ENCODE measurements at regions not wholly inside any gene's neighbourhood (a gene's known extent, or its start where the extent isn't known, plus 50 kb on each side); places are given as distances from the start of the nearest gene placed in this dataset.

DNA sequence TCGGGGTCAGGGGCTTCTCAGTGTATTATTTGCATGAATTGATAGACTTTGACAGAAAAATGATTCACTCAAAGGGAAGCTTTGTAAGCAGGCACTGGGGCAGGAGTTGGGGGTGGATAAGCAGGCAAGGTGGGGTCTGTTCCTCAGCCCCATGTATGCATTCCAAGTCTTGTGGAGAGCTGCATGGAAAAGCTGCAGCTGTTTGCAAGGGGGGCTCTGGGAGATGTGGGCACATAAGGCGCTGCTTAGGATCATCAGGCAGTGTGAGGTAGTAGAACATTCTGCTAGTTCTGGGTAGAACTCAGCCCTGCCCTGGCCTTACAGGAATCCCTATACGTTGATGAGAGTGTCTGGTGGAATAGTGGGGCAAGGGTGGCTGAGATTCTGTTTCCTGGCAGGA lies 154.2 kb upstream of the LRIG1 start:
- 60 to 65% methylated on average over 3 of the region's 3 CpGs for WGBS, 2 donors
- Histone ChIP-seq H3K4me1 (peaks cover 0 to 8% (median 0%) of the 10 kb centered on the region in 3 donors), H3K27ac (no peak overlapping the region), H3K36me3 (no peaks in the 10 kb centered on the region), H3K9me3 (no peaks in the 10 kb centered on the region), H3K4me3 (no peak overlapping the region), H3K27me3 (no peaks in the 10 kb centered on the region)
- DNase-seq, result no peak
- intact Hi-C loops (cut with DNase I), result no loop called here
- TF ChIP-seq, protein P1, sequence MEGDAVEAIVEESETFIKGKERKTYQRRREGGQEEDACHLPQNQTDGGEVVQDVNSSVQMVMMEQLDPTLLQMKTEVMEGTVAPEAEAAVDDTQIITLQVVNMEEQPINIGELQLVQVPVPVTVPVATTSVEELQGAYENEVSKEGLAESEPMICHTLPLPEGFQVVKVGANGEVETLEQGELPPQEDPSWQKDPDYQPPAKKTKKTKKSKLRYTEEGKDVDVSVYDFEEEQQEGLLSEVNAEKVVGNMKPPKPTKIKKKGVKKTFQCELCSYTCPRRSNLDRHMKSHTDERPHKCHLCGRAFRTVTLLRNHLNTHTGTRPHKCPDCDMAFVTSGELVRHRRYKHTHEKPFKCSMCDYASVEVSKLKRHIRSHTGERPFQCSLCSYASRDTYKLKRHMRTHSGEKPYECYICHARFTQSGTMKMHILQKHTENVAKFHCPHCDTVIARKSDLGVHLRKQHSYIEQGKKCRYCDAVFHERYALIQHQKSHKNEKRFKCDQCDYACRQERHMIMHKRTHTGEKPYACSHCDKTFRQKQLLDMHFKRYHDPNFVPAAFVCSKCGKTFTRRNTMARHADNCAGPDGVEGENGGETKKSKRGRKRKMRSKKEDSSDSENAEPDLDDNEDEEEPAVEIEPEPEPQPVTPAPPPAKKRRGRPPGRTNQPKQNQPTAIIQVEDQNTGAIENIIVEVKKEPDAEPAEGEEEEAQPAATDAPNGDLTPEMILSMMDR (IDR thresholded peaks at IDR 0.05), result no peak
- no peak for TF ChIP-seq POLR2A (IDR thresholded peaks at IDR 0.05)

DNA sequence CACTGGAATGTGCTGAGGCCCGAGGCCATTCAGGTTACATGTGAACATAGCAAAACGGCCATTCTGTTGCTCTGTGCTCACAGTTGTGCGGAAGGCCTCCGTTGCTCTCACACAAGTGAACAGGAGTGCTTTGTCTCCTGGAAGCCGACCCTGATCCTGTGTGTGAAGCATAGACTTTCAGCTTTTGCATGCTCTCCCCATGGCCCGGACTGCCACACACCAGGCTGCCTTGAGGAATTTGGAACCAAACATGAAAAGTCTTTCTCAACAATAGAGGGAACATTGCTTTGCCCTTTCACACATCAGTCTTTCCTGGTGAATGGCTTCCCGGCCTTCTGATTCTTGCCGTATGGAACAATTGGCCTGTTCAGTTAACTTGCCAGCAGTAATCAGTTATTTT lies 154.8 kb upstream of the LRIG1 start:
- intact Hi-C loops (cut with DNase I), result no loop called here
- WGBS, 2 donors, result 59 to 71% methylated on average over 8 of the region's 8 CpGs
- Histone ChIP-seq H3K9me3 (no peaks in the 10 kb centered on the region), H3K27ac (no peak overlapping the region), H3K4me1 (peaks cover 0 to 8% (median 0%) of the 10 kb centered on the region in 3 donors), H3K4me3 (no peak overlapping the region), H3K36me3 (no peaks in the 10 kb centered on the region), H3K27me3 (no peaks in the 10 kb centered on the region)
- TF ChIP-seq POLR2A (IDR thresholded peaks at IDR 0.05), result no peak
- TF ChIP-seq, protein P1 (IDR thresholded peaks at IDR 0.05), result no peak
- DNase-seq, result no peak

DNA sequence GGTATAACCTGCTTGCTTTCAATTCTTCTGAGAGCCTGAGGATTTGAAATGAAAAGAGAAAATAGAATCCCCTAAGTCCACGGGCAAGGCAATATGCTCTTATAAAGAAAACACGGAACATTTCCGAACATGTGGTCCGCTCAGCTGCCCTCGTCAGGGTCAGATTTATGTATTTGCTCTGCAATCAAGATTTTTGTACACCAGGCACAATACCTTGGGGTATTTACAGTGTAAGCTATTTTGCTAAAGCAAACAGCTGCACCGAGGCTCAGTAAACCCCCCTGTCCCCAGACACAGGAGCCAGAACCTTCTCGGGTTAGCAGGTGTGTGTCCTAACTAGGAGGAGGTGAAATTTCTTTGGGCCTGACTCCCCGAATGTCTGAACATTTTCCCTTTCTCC lies 155.8 kb upstream of the LRIG1 start:
- Histone ChIP-seq H3K4me3 (no peak overlapping the region), H3K9me3 (no peaks in the 10 kb centered on the region), H3K4me1 (peaks cover 0 to 8% (median 0%) of the 10 kb centered on the region in 3 donors), H3K27ac (no peak overlapping the region), H3K27me3 (no peaks in the 10 kb centered on the region), H3K36me3 (no peaks in the 10 kb centered on the region)
- 75 to 86% methylated on average over 8 of the region's 8 CpGs for WGBS, 2 donors
- intact Hi-C loops (cut with DNase I), result no loop called here
- no peak for TF ChIP-seq POLR2A (IDR thresholded peaks at IDR 0.05)
- TF ChIP-seq, protein P1 (IDR thresholded peaks at IDR 0.05), result no peak
- no peak for DNase-seq

DNA sequence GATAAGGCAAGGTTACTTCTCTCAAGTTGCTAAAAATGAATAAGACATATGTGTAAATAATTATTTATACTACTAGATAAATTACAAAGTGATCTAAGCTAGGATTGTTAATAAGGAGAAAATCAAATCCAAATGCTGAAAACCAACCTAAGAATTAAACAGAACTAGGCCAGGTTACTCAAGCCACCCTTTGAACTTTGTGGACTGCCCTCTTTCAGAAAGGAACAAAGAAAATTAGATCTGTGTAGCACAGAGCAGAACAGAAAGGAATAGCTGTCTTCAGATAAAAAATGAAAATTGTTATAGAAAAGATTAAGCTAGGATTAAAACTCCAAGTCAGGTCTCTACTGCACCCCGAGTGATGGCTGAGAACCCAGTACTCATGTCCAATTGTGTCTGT lies 158.2 kb upstream of the LRIG1 start:
- Histone ChIP-seq H3K27me3 (no peaks in the 10 kb centered on the region), H3K27ac (no peak overlapping the region), H3K9me3 (no peaks in the 10 kb centered on the region), H3K4me3 (no peak overlapping the region), H3K4me1 (peaks cover 0 to 2% (median 0%) of the 10 kb centered on the region in 3 donors), H3K36me3 (no peaks in the 10 kb centered on the region)
- no peak for DNase-seq
- TF ChIP-seq, protein P1 (IDR thresholded peaks at IDR 0.05), result no peak
- TF ChIP-seq POLR2A (IDR thresholded peaks at IDR 0.05), result no peak
- intact Hi-C loops (cut with DNase I), result no loop called here
- whole genome bisulfite sequencing, 2 donors, result 45 to 56% methylated on average over 1 of the region's 1 CpG

DNA sequence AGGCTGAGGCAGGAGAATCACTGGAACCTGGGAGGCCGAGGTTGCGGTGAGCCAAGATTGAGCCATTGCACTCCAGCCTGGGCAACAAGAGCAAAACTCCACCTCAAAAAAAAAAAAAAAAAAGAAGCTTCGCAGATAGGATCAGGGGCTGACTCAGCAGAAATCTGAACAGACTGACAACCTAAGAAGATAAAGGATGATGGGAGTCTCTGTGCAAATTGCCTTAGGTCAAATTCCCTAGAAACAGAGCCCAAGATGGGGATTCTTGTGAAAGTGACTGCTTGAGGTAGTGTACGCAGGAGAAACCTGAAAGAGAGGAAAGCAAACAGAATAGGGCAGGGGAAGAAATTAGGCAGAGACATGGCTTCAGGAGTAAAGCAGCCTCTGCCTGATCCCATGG lies 160.8 kb upstream of the LRIG1 start:
- intact Hi-C loops (cut with DNase I), result no loop called here
- no peak for TF ChIP-seq POLR2A (IDR thresholded peaks at IDR 0.05)
- Histone ChIP-seq H3K4me3 (no peak overlapping the region), H3K36me3 (no peaks in the 10 kb centered on the region), H3K9me3 (no peaks in the 10 kb centered on the region), H3K27me3 (no peaks in the 10 kb centered on the region), H3K4me1 (no peaks in the 10 kb centered on the region), H3K27ac (no peak overlapping the region)
- DNase-seq, result no peak
- WGBS, 2 donors, result 72 to 83% methylated on average over 2 to 4 of the region's 4 CpGs

DNA sequence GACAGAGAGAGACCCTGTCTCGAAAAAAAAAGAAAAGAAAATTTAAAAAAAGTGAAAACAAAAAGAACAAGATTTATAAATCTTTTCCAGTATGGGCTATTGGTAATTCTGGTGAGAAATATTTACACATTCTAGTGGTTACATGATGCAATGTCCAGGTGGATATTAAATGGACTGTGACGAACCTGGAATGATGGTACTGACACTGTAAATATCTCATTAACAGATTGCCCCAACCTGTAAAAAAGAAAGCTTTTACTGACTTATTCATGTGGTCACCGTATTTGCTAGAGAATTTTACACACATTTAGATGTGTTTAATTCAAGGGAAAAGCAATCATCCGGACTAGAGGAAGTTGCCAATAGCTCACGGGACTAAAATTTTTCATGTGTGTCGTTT lies 162.1 kb upstream of the LRIG1 start:
- Histone ChIP-seq H3K9me3 (no peaks in the 10 kb centered on the region), H3K4me1 (no peaks in the 10 kb centered on the region), H3K4me3 (no peak overlapping the region), H3K27me3 (no peaks in the 10 kb centered on the region), H3K36me3 (no peaks in the 10 kb centered on the region), H3K27ac (no peak overlapping the region)
- no peak for TF ChIP-seq POLR2A (IDR thresholded peaks at IDR 0.05)
- TF ChIP-seq, protein P1 (IDR thresholded peaks at IDR 0.05), result no peak
- intact Hi-C loops (cut with DNase I), result no loop called here
- DNase-seq, result no peak
- WGBS, 2 donors, result 86 to 88% methylated on average over 6 of the region's 6 CpGs
